ENCODE measurements at regions not wholly inside any gene's neighbourhood (a gene's known extent, or its start where the extent isn't known, plus 50 kb on each side); places are given as distances from the start of the nearest gene placed in this dataset.

- Histone ChIP-seq H3K4me2 (ENCODE audit: low read length) (no peak overlapping the region), H4K20me1 (ENCODE audit: insufficient read depth, low read length) (no peaks in the 10 kb centered on the region), H3K27me3 (ENCODE audit: insufficient read depth, low read length) (no peaks in the 10 kb centered on the region), H3K36me3 (ENCODE audit: insufficient read depth, low read length) (no peaks in the 10 kb centered on the region), H3K79me2 (ENCODE audit: insufficient read depth, low read length) (no peaks in the 10 kb centered on the region), H3F3A (ENCODE audit: insufficient read depth, low read length) (no peaks in the 10 kb centered on the region), H3K27ac (ENCODE audit: low read depth, low read length, poor library complexity, severe bottlenecking) (no peak overlapping the region), H3K9me3 (ENCODE audit: low read length) (no peaks in the 10 kb centered on the region), H3K4me1 (ENCODE audit: insufficient read depth, low read length, severe bottlenecking) (no peaks in the 10 kb centered on the region), H3K9ac (ENCODE audit: low read length) (no peak overlapping the region), H2AFZ (ENCODE audit: low read length) (no peak overlapping the region), H3K9me2 (ENCODE audit: low read depth, low read length) (no peaks in the 10 kb centered on the region), H3K4me3 (ENCODE audit: low read depth, low read length, poor library complexity, severe bottlenecking) (no peak overlapping the region)
- TF ChIP-seq EZH2 (IDR thresholded peaks at IDR 0.05; ENCODE audit: borderline replicate concordance, low read length) (no peak), CTCF (IDR thresholded peaks at IDR 0.05; ENCODE audit: low read length) (no peak)
These were observed 759.9 kb upstream of the FLRT2 start for GRCh38 chr14:84770030-84770429.

GRCh38 chr14:84777356-84777755 lies 752.6 kb upstream of the FLRT2 start:
- Histone ChIP-seq H3K9ac (ENCODE audit: low read length) (no peak overlapping the region), H3K79me2 (ENCODE audit: insufficient read depth, low read length) (no peaks in the 10 kb centered on the region), H3K4me2 (ENCODE audit: low read length) (no peak overlapping the region), H3K4me1 (ENCODE audit: insufficient read depth, low read length, severe bottlenecking) (no peaks in the 10 kb centered on the region), H3K9me3 (ENCODE audit: low read length) (no peaks in the 10 kb centered on the region), H3K27me3 (ENCODE audit: insufficient read depth, low read length) (no peaks in the 10 kb centered on the region), H4K20me1 (ENCODE audit: insufficient read depth, low read length) (no peaks in the 10 kb centered on the region), H2AFZ (ENCODE audit: low read length) (no peak overlapping the region), H3K9me2 (ENCODE audit: low read depth, low read length) (no peaks in the 10 kb centered on the region), H3K4me3 (ENCODE audit: low read depth, low read length, poor library complexity, severe bottlenecking) (no peak overlapping the region), H3K36me3 (ENCODE audit: insufficient read depth, low read length) (no peaks in the 10 kb centered on the region), H3K27ac (ENCODE audit: low read depth, low read length, poor library complexity, severe bottlenecking) (no peak overlapping the region), H3F3A (ENCODE audit: insufficient read depth, low read length) (no peaks in the 10 kb centered on the region)
- TF ChIP-seq EZH2 (IDR thresholded peaks at IDR 0.05; ENCODE audit: borderline replicate concordance, low read length) (no peak), CTCF (IDR thresholded peaks at IDR 0.05; ENCODE audit: low read length) (no peak)

GRCh38 chr14:84782902-84783301 lies 747.0 kb upstream of the FLRT2 start:
- Histone ChIP-seq H3K27ac (ENCODE audit: low read depth, low read length, poor library complexity, severe bottlenecking) (no peak overlapping the region), H3K27me3 (ENCODE audit: insufficient read depth, low read length) (no peaks in the 10 kb centered on the region), H3F3A (ENCODE audit: insufficient read depth, low read length) (no peaks in the 10 kb centered on the region), H4K20me1 (ENCODE audit: insufficient read depth, low read length) (no peaks in the 10 kb centered on the region), H3K4me2 (ENCODE audit: low read length) (no peak overlapping the region), H2AFZ (ENCODE audit: low read length) (no peak overlapping the region), H3K4me1 (ENCODE audit: insufficient read depth, low read length, severe bottlenecking) (no peaks in the 10 kb centered on the region), H3K9me2 (ENCODE audit: low read depth, low read length) (no peaks in the 10 kb centered on the region), H3K79me2 (ENCODE audit: insufficient read depth, low read length) (no peaks in the 10 kb centered on the region), H3K9me3 (ENCODE audit: low read length) (no peaks in the 10 kb centered on the region), H3K36me3 (ENCODE audit: insufficient read depth, low read length) (no peaks in the 10 kb centered on the region), H3K4me3 (ENCODE audit: low read depth, low read length, poor library complexity, severe bottlenecking) (no peak overlapping the region), H3K9ac (ENCODE audit: low read length) (no peak overlapping the region)
- TF ChIP-seq CTCF (IDR thresholded peaks at IDR 0.05; ENCODE audit: low read length) (no peak), EZH2 (IDR thresholded peaks at IDR 0.05; ENCODE audit: borderline replicate concordance, low read length) (no peak)
